ENCODE measurements at regions not wholly inside any gene's neighbourhood (a gene's known extent, or its start where the extent isn't known, plus 50 kb on each side); places are given as distances from the start of the nearest gene placed in this dataset.
A peak's percentile ranks its signal among the peaks of the same experiment; 100 is the strongest.

DNA sequence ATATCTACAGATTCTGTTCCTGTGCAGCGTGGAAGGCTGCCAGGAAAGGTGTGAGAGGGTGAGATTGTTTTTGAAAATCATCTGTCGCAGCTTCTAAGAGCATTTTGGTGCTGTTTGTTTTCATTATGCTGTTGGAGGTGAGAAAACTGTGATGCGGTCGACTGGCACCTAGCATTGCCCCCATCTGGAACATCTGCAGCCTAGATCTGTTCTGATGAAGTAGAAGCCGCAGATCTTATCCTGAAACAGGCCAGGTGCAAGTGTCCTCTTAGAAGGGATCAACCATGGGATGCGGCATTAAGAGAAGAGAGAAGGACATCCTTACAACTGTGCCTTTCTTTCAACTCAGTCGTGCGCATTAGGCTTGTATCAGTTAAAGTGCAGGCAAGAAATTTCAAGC is 167.3 kb downstream of the CDH26 start:
- Histone ChIP-seq H3K27ac (no peak overlapping the region), H3K27me3 (ENCODE audit: low read depth) (no peaks in the 10 kb centered on the region), H3K9me3 (no peaks in the 10 kb centered on the region), H3K36me3 (no peaks in the 10 kb centered on the region), H3K4me1 (no peaks in the 10 kb centered on the region), H3K4me3 (no peak overlapping the region)
- TF ChIP-seq, protein P1, sequence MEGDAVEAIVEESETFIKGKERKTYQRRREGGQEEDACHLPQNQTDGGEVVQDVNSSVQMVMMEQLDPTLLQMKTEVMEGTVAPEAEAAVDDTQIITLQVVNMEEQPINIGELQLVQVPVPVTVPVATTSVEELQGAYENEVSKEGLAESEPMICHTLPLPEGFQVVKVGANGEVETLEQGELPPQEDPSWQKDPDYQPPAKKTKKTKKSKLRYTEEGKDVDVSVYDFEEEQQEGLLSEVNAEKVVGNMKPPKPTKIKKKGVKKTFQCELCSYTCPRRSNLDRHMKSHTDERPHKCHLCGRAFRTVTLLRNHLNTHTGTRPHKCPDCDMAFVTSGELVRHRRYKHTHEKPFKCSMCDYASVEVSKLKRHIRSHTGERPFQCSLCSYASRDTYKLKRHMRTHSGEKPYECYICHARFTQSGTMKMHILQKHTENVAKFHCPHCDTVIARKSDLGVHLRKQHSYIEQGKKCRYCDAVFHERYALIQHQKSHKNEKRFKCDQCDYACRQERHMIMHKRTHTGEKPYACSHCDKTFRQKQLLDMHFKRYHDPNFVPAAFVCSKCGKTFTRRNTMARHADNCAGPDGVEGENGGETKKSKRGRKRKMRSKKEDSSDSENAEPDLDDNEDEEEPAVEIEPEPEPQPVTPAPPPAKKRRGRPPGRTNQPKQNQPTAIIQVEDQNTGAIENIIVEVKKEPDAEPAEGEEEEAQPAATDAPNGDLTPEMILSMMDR (IDR thresholded peaks at IDR 0.05): no peak
- ATAC-seq (no peak), DNase-seq (no peak)
- intact Hi-C loops (cut with DNase I): no loop called here

DNA sequence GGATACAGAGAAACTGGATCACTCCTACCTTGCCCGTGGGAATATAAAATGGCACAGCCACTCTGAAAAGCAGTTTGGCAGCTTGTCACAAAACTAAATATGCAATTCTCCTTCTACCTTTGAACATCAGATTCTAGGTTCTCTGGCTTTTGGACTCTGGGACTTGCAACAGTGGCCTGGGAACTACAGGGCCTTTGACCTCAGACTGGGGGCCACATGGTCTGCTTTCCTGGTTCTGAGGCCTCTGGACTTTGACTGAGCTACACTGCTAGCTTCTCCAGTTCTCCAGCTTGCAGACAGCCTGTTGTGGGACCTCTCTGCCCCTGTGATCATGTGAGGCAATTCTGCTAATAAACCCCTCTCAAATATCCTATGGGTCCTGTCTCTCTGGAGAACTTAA is 168.8 kb downstream of the CDH26 start:
- Histone ChIP-seq H3K27me3 (ENCODE audit: low read depth) (no peaks in the 10 kb centered on the region), H3K27ac (no peak overlapping the region), H3K4me1 (no peaks in the 10 kb centered on the region), H3K4me3 (no peak overlapping the region), H3K36me3 (no peaks in the 10 kb centered on the region), H3K9me3 (no peaks in the 10 kb centered on the region)
- TF ChIP-seq, protein P1 (IDR thresholded peaks at IDR 0.05): no peak
- ATAC-seq (no peak), DNase-seq (no peak)
- intact Hi-C loops (cut with DNase I): no loop called here

GRCh38 chr20:60131375-60131774 is 173.2 kb downstream of the CDH26 start:
- H3K4me1 ChIP-seq: no peaks in the 10 kb centered on the region
- H3K9me3 ChIP-seq: no peaks in the 10 kb centered on the region
- H3K27me3 ChIP-seq (ENCODE audit: low read depth): no peaks in the 10 kb centered on the region
- TF ChIP-seq, protein P1 (IDR thresholded peaks at IDR 0.05): no peak
- no peak overlapping the region for H3K27ac ChIP-seq
- no peak overlapping the region for H3K4me3 ChIP-seq
- H3K36me3 ChIP-seq: no peaks in the 10 kb centered on the region
- intact Hi-C loops (cut with DNase I): no loop called here
- ATAC-seq: no peak
- DNase-seq: no peak

- H3K36me3 ChIP-seq: no peaks in the 10 kb centered on the region
- TF ChIP-seq, protein P1 (IDR thresholded peaks at IDR 0.05): no peak
- H3K27me3 ChIP-seq (ENCODE audit: low read depth): no peaks in the 10 kb centered on the region
- intact Hi-C loops (cut with DNase I): no loop called here
- H3K4me1 ChIP-seq: no peaks in the 10 kb centered on the region
- no peak overlapping the region for H3K27ac ChIP-seq
- ATAC-seq (no peak), DNase-seq (no peak)
- no peaks in the 10 kb centered on the region for H3K9me3 ChIP-seq
- no peak overlapping the region for H3K4me3 ChIP-seq
Observed at GRCh38 chr20:60132162-60132826, 174.1 kb downstream of the CDH26 start.

DNA sequence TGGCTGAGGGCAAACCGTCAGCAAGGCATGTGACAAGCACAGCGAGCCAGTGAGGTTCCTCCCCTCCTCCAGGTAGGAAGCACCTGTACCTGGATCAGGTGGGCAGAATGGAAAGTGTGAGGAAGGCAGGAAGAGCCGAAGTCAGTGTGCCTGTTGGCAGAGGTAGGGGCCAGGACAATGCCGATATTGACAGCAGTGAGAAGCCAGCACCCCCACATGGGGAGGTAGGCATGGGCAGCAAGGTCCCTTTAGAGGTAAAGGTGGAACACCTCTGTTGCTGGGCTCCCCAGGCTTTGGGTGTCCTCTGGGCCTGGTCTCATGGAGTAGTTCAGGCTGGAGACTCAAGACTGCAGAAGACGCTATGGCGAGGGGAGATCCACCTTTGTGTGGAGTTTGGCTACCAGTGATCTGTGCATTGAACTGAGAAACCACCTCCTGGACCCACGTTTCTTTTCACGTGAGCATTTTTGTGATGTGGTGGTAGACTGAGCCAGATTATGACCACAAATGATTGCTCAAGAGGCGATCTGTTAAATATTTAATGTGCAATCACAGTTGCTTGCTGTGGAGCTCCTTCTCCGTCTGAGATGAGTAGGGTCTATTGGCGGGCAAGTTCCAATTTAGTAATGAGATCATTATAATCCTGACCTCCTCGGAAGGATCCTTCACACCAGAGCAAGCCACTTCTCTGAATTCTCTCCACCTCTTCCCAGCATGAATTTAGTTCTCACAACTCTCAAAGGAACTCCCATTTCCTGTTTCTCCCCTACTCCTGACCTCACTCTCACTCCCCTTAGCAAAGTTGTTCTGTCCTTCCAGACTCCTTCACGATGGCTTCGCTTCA is 174.8 kb downstream of the CDH26 start:
- intact Hi-C loops (cut with DNase I): no loop called here

More for the DNA sequence above, 174.8 kb downstream of the CDH26 start:
- Histone ChIP-seq H3K4me3 (no peak overlapping the region), H3K4me1 (no peaks in the 10 kb centered on the region), H3K36me3 (no peaks in the 10 kb centered on the region), H3K27ac (no peak overlapping the region), H3K9me3 (no peaks in the 10 kb centered on the region), H3K27me3 (ENCODE audit: low read depth) (no peaks in the 10 kb centered on the region)
- DNase-seq (no peak), ATAC-seq (peak in 1 of 2 donors; percentile 19)
- TF ChIP-seq, protein P1 (IDR thresholded peaks at IDR 0.05): no peak
